KMS-11 (cell line): ENCODE measurements at regions not wholly inside any gene's neighbourhood (a gene's known extent, or its start where the extent isn't known, plus 50 kb on each side); places are given as distances from the start of the nearest gene placed in this dataset.

ENCODE experiments used
- H2AFZ ChIP-seq: fragments of 200-600 bp; sonication (generic); 2 replicates; pipeline ENCODE4 v1.6.1; 2016; ENCODE audit warnings: antibody characterized with exemption, mixed run types, low read depth
- H3K27ac ChIP-seq: fragments of 200-600 bp; sonication (generic); 2 replicates; pipeline ENCODE4 v1.6.1; 2016; ENCODE audit warnings: mild to moderate bottlenecking, mixed run types
- H3K27me3 ChIP-seq: fragments of 200-600 bp; sonication (generic); 2 replicates; pipeline ENCODE4 v1.6.1; 2017; ENCODE audit warnings: mild to moderate bottlenecking, low read depth, mixed run types, moderate library complexity; ENCODE audit not compliant: insufficient read depth
- H3K36me3 ChIP-seq: fragments of 200-600 bp; sonication (generic); 2 replicates; pipeline ENCODE4 v1.6.1; 2017; ENCODE audit warnings: mild to moderate bottlenecking, mixed run types; ENCODE audit not compliant: insufficient read depth
- H3K4me1 ChIP-seq: fragments of 200-600 bp; sonication (generic); 2 replicates; pipeline ENCODE4 v1.6.1; 2016; ENCODE audit warnings: mild to moderate bottlenecking, low read depth, mixed run types; ENCODE audit not compliant: poor library complexity, severe bottlenecking
- H3K4me2 ChIP-seq: fragments of 200-600 bp; sonication (generic); 2 replicates; pipeline ENCODE4 v1.7.0; 2016; ENCODE audit warnings: mild to moderate bottlenecking, mixed run types
- H3K4me3 ChIP-seq: fragments of 200-600 bp; sonication (generic); IDR thresholded peaks from 2 replicates; pipeline ENCODE4 v1.6.1; 2017; ENCODE audit warnings: low read depth, low read length, mixed read lengths; ENCODE audit not compliant: insufficient read depth
- H3K79me2 ChIP-seq: fragments of 200-600 bp; sonication (generic); 2 replicates; pipeline ENCODE4 v1.6.1; 2016; ENCODE audit warnings: low read depth, mixed run types; ENCODE audit not compliant: insufficient read depth
- H3K9ac ChIP-seq: fragments of 200-600 bp; sonication (generic); 2 replicates; pipeline ENCODE4 v1.6.1; 2016; ENCODE audit warnings: mild to moderate bottlenecking, mixed run types
- H4K20me1 ChIP-seq: fragments of 200-600 bp; sonication (generic); 2 replicates; pipeline ENCODE4 v1.6.1; 2016; ENCODE audit warnings: mild to moderate bottlenecking, mixed run types; ENCODE audit not compliant: insufficient read depth
- CTCF ChIP-seq: fragments of 200-600 bp; sonication (generic); conservative IDR thresholded peaks from 2 replicates; pipeline ENCODE4 v1.6.1; 2017; ENCODE audit warnings: low read depth, mild to moderate bottlenecking, antibody characterized with exemption, low read length, moderate library complexity, mixed read lengths

- TF ChIP-seq CTCF: no peak
- Histone ChIP-seq H3K27me3 (no peaks in the 10 kb centered on the region), H3K4me2 (no peak overlapping the region), H4K20me1 (no peaks in the 10 kb centered on the region), H3K4me3 (no peak overlapping the region), H2AFZ (no peak overlapping the region), H3K9ac (no peak overlapping the region), H3K36me3 (no peaks in the 10 kb centered on the region), H3K27ac (no peak overlapping the region), H3K4me1 (no peaks in the 10 kb centered on the region), H3K79me2 (no peaks in the 10 kb centered on the region)
Measured at GRCh38 chr1:96080925-96081324, 640.7 kb upstream of the PTBP2 start.

- Histone ChIP-seq H3K27me3 (no peaks in the 10 kb centered on the region), H2AFZ (no peak overlapping the region), H3K79me2 (no peaks in the 10 kb centered on the region), H3K4me2 (no peak overlapping the region), H3K4me1 (no peaks in the 10 kb centered on the region), H3K9ac (no peak overlapping the region), H3K27ac (no peak overlapping the region), H4K20me1 (no peaks in the 10 kb centered on the region), H3K4me3 (no peak overlapping the region), H3K36me3 (no peaks in the 10 kb centered on the region)
- TF ChIP-seq CTCF: no peak
Measured at GRCh38 chr1:96087719-96088118, 633.9 kb upstream of the PTBP2 start.

GRCh38 chr1:96090134-96090533, 631.5 kb upstream of the PTBP2 start:
- TF ChIP-seq CTCF: no peak
- no peak overlapping the region for H3K9ac ChIP-seq
- no peaks in the 10 kb centered on the region for H3K36me3 ChIP-seq
- H3K4me1 ChIP-seq: no peaks in the 10 kb centered on the region
- H3K27ac ChIP-seq: no peak overlapping the region
- no peaks in the 10 kb centered on the region for H4K20me1 ChIP-seq
- no peak overlapping the region for H2AFZ ChIP-seq
- H3K27me3 ChIP-seq: no peaks in the 10 kb centered on the region
- H3K79me2 ChIP-seq: no peaks in the 10 kb centered on the region
- H3K4me3 ChIP-seq: no peak overlapping the region
- no peak overlapping the region for H3K4me2 ChIP-seq

GRCh38 chr1:96095849-96096612, 625.6 kb upstream of the PTBP2 start:
- H3K27ac ChIP-seq: no peak overlapping the region
- H3K4me2 ChIP-seq: no peak overlapping the region
- H3K4me3 ChIP-seq: no peak overlapping the region
- no peaks in the 10 kb centered on the region for H3K4me1 ChIP-seq
- H3K79me2 ChIP-seq: no peaks in the 10 kb centered on the region
- no peak overlapping the region for H3K9ac ChIP-seq
- H3K36me3 ChIP-seq: no peaks in the 10 kb centered on the region
- no peak for TF ChIP-seq CTCF
- H4K20me1 ChIP-seq: no peaks in the 10 kb centered on the region
- H3K27me3 ChIP-seq: no peaks in the 10 kb centered on the region
- H2AFZ ChIP-seq: no peak overlapping the region
